ENCODE measurements at regions not wholly inside any gene's neighbourhood (a gene's known extent, or its start where the extent isn't known, plus 50 kb on each side); places are given as distances from the start of the nearest gene placed in this dataset.

DNA sequence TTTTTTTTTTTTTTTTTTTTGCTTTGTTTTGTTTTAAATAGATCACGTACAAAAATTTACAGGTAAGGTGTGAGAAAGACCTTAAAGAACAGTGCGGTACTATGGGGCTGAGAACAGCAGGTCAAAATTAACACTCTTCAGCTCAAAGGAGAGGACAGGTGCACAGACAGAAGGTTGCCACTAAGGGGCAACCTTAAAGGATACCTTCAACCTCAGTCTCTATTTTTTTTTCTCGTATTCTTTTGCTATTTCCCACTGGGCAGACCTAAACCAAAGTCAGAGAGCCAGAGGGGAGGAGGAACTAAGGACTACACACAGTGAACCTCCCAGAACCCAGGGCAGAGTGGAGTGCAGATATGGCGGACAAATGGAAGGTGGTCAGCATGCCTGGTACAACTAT, 1984.3 kb upstream of the IGFBP7 start:
- TF ChIP-seq POLR2A (IDR thresholded peaks at IDR 0.05), result no peak
- TF ChIP-seq, protein P1, sequence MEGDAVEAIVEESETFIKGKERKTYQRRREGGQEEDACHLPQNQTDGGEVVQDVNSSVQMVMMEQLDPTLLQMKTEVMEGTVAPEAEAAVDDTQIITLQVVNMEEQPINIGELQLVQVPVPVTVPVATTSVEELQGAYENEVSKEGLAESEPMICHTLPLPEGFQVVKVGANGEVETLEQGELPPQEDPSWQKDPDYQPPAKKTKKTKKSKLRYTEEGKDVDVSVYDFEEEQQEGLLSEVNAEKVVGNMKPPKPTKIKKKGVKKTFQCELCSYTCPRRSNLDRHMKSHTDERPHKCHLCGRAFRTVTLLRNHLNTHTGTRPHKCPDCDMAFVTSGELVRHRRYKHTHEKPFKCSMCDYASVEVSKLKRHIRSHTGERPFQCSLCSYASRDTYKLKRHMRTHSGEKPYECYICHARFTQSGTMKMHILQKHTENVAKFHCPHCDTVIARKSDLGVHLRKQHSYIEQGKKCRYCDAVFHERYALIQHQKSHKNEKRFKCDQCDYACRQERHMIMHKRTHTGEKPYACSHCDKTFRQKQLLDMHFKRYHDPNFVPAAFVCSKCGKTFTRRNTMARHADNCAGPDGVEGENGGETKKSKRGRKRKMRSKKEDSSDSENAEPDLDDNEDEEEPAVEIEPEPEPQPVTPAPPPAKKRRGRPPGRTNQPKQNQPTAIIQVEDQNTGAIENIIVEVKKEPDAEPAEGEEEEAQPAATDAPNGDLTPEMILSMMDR (IDR thresholded peaks at IDR 0.05), result no peak

All from sigmoid colon (tissue), 3 donors.